ENCODE measurements at regions not wholly inside any gene's neighbourhood (a gene's known extent, or its start where the extent isn't known, plus 50 kb on each side); places are given as distances from the start of the nearest gene placed in this dataset.

- FAIRE-seq (no peak), DNase-seq (ENCODE audit: low read depth, low spot score) (no peak), ATAC-seq (no peak)
- Histone ChIP-seq H3K27me3 (replicated peaks in 1 of 2; ENCODE audit: control insufficient read depth in 2 of 2, insufficient read depth in 2 of 2, low read length in 1 of 2) (no peaks in the 10 kb centered on the region), H3K4me3 (no peak overlapping the region), H3K36me3 (ENCODE audit: control insufficient read depth in 2 of 2, insufficient read depth in 2 of 2, low read length in 1 of 2) (no peaks in the 10 kb centered on the region), H3K4me2 (ENCODE audit: control insufficient read depth, insufficient read depth) (no peak overlapping the region), H3K27ac (ENCODE audit: control insufficient read depth, insufficient read depth) (no peak overlapping the region), H3K9ac (ENCODE audit: control insufficient read depth, insufficient read depth, low read length) (no peak overlapping the region), H3K4me1 (ENCODE audit: control insufficient read depth, insufficient read depth, low read length) (no peaks in the 10 kb centered on the region), H4K20me1 (ENCODE audit: control insufficient read depth, insufficient read depth) (no peaks in the 10 kb centered on the region), H3K79me2 (ENCODE audit: control insufficient read depth, insufficient read depth, low read length) (no peaks in the 10 kb centered on the region), H2AFZ (ENCODE audit: control insufficient read depth, low read depth, low read length) (no peak overlapping the region), H3K9me3 (replicated peaks; ENCODE audit: control insufficient read depth, insufficient read depth, low read length) (no peaks in the 10 kb centered on the region; the same call in 2 of the 3 replicates)
- TF ChIP-seq PAX8 (IDR thresholded peaks at IDR 0.05) (no peak), HDGF (IDR thresholded peaks at IDR 0.05) (no peak), HCFC1 (IDR thresholded peaks at IDR 0.05; ENCODE audit: low read length) (no peak), SUPT20H (IDR thresholded peaks at IDR 0.05; ENCODE audit: borderline replicate concordance, control insufficient read depth, low read depth, low read length) (no peak), ETV6 (conservative IDR thresholded peaks at IDR 0.05 in 1 of 2, IDR thresholded peaks at IDR 0.05 in 1 of 2; ENCODE audit: borderline replicate concordance in 1 of 2, low read depth in 1 of 2) (no peak), NFIC (IDR thresholded peaks at IDR 0.05; ENCODE audit: low read depth, low read length) (no peak), TCF3 (IDR thresholded peaks at IDR 0.05; ENCODE audit: borderline replicate concordance, insufficient read depth, low read depth, low read length) (no peak), SREBF1 (IDR thresholded peaks at IDR 0.05; ENCODE audit: low read length) (no peak), RUNX3 (IDR thresholded peaks at IDR 0.05; ENCODE audit: low read length) (no peak), ZNF207 (IDR thresholded peaks at IDR 0.05; ENCODE audit: borderline replicate concordance) (no peak), FOXK2 (IDR thresholded peaks at IDR 0.05) (no peak)
- TF ChIP-seq, protein P1, sequence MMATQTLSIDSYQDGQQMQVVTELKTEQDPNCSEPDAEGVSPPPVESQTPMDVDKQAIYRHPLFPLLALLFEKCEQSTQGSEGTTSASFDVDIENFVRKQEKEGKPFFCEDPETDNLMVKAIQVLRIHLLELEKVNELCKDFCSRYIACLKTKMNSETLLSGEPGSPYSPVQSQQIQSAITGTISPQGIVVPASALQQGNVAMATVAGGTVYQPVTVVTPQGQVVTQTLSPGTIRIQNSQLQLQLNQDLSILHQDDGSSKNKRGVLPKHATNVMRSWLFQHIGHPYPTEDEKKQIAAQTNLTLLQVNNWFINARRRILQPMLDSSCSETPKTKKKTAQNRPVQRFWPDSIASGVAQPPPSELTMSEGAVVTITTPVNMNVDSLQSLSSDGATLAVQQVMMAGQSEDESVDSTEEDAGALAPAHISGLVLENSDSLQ (IDR thresholded peaks at IDR 0.05): no peak
- TF ChIP-seq, protein P2, sequence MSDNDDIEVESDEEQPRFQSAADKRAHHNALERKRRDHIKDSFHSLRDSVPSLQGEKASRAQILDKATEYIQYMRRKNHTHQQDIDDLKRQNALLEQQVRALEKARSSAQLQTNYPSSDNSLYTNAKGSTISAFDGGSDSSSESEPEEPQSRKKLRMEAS (IDR thresholded peaks at IDR 0.05; ENCODE audit: low read depth, low read length): no peak
- intact Hi-C loops (cut with micrococcal nuclease; ENCODE audit: unreplicated experiment): no loop called here
- RAD21 ChIA-PET (ENCODE audit: unreplicated experiment): no interaction called here
- BruUV-seq (replicated peaks): no TSS peak
- WGBS (ENCODE audit: insufficient coverage, insufficient replicate concordance, low lambda C conversion rate, missing lambda C conversion rate): 5% methylated on average over 3 of the region's 3 CpGs
- POLR2A ChIA-PET: no interaction called here
- SMC1A ChIA-PET (ENCODE audit: uncharacterized antibody, unreplicated experiment): interaction anchor here (0.9 kb wide), 1 partner anchor 463 kb away, joined by 3 read pairs; no protein-coding TSS in a partner anchor
- CTCF ChIA-PET: no interaction called here
- in situ Hi-C loops (cut with MboI): no loop called here
These were observed 302.4 kb downstream of the PCDH20 start for GRCh38 chr13:61113140-61113658.

Data from GM12878 (cell line).